Thymus (tissue), 11 donors: ENCODE measurements at regions not wholly inside any gene's neighbourhood (a gene's known extent, or its start where the extent isn't known, plus 50 kb on each side); places are given as distances from the start of the nearest gene placed in this dataset.

Experiments used
- DNase-seq, 9 donors: peaks; one replicate each; pipeline ENCODE4 v3.0.0-alpha.2; 2013; ENCODE audit warnings: low spot score in 9 of 9, low read depth in 6 of 9, missing footprints in 1 of 9
- H3K27ac ChIP-seq, 2 donors: one replicate each; pipeline ENCODE4 v1.5.1; 2013; ENCODE audit warnings: control low read depth in 1 of 2, low read depth in 1 of 2, low read length in 1 of 2, mild to moderate bottlenecking in 1 of 2, moderate library complexity in 1 of 2
- H3K27me3 ChIP-seq, 2 donors: one replicate each; pipeline ENCODE4 v1.5.1; 2013; ENCODE audit warnings: low read length in 1 of 2; ENCODE audit not compliant: control insufficient read depth in 2 of 2, insufficient read depth in 1 of 2
- H3K36me3 ChIP-seq, 2 donors: one replicate each; pipeline ENCODE4 v1.5.1; 2013; ENCODE audit warnings: low read length in 1 of 2, mild to moderate bottlenecking in 1 of 2, moderate library complexity in 1 of 2; ENCODE audit not compliant: control insufficient read depth in 2 of 2, insufficient read depth in 2 of 2
- H3K4me1 ChIP-seq, 2 donors: one replicate each; pipeline ENCODE4 v1.5.1; 2013; ENCODE audit warnings: low read length in 2 of 2; ENCODE audit not compliant: control insufficient read depth in 2 of 2, insufficient read depth in 2 of 2
- H3K4me3 ChIP-seq, 2 donors: one replicate each; pipeline ENCODE4 v1.5.1; 2013; ENCODE audit warnings: low read length in 2 of 2, control low read depth in 1 of 2, mild to moderate bottlenecking in 1 of 2
- H3K9me3 ChIP-seq, 2 donors: one replicate each; pipeline ENCODE4 v1.5.1; 2013; ENCODE audit warnings: low read length in 1 of 2, mild to moderate bottlenecking in 1 of 2; ENCODE audit not compliant: control insufficient read depth in 2 of 2, insufficient read depth in 1 of 2
- WGBS: extraction: QIAGEN DNeasy Blood & Tissue Kit; methylation state at CpG from one replicate; pipeline ENCODE4 v1.1.7; 2013; 5-methylcytosine and 5-hydroxymethylcytosine counted together
- donor health status: healthy.

- no peaks in the 10 kb centered on the region for H3K4me1 ChIP-seq
- DNase-seq = no peak
- 96% methylated on average over 7 of the region's 7 CpGs for WGBS
- H3K4me3 ChIP-seq = no peak overlapping the region
- no peaks in the 10 kb centered on the region for H3K36me3 ChIP-seq
- no peak overlapping the region for H3K27ac ChIP-seq
- no peaks in the 10 kb centered on the region for H3K9me3 ChIP-seq
- H3K27me3 ChIP-seq = no peaks in the 10 kb centered on the region
Observed at GRCh38 chr5:125227333-125228095, 481.1 kb upstream of the ZNF608 start.

GRCh38 chr5:125228363-125229070 lies 482.1 kb upstream of the ZNF608 start:
- no peaks in the 10 kb centered on the region for H3K9me3 ChIP-seq
- no peak overlapping the region for H3K27ac ChIP-seq
- WGBS = 67% methylated on average over 4 of the region's 4 CpGs
- H3K4me3 ChIP-seq = no peak overlapping the region
- H3K27me3 ChIP-seq = no peaks in the 10 kb centered on the region
- no peaks in the 10 kb centered on the region for H3K36me3 ChIP-seq
- H3K4me1 ChIP-seq = no peaks in the 10 kb centered on the region
- no peak for DNase-seq

GRCh38 chr5:125229556-125229955 lies 483.1 kb upstream of the ZNF608 start:
- no peaks in the 10 kb centered on the region for H3K9me3 ChIP-seq

GRCh38 chr5:125232779-125233230 lies 486.4 kb upstream of the ZNF608 start:
- no peak overlapping the region for H3K27ac ChIP-seq
- no peaks in the 10 kb centered on the region for H3K36me3 ChIP-seq
- no peak for DNase-seq
- no peak overlapping the region for H3K4me3 ChIP-seq
- 97% methylated on average over 3 of the region's 3 CpGs for WGBS
- H3K4me1 ChIP-seq = no peaks in the 10 kb centered on the region
- no peaks in the 10 kb centered on the region for H3K9me3 ChIP-seq
- no peaks in the 10 kb centered on the region for H3K27me3 ChIP-seq

More at GRCh38 chr5:125229556-125229955, 483.1 kb upstream of the ZNF608 start:
- Histone ChIP-seq H3K4me3 (no peak overlapping the region), H3K27ac (no peak overlapping the region), H3K27me3 (no peaks in the 10 kb centered on the region), H3K36me3 (no peaks in the 10 kb centered on the region), H3K4me1 (no peaks in the 10 kb centered on the region)
- WGBS = 97% methylated on average over 4 of the region's 4 CpGs
- DNase-seq = no peak

- WGBS = 96% methylated on average over 2 of the region's 2 CpGs
- Histone ChIP-seq H3K27ac (no peak overlapping the region), H3K9me3 (no peaks in the 10 kb centered on the region), H3K27me3 (no peaks in the 10 kb centered on the region), H3K36me3 (no peaks in the 10 kb centered on the region), H3K4me1 (no peaks in the 10 kb centered on the region), H3K4me3 (no peak overlapping the region)
- no peak for DNase-seq
Observed at GRCh38 chr5:125233944-125234343, 487.5 kb upstream of the ZNF608 start.

GRCh38 chr5:125236007-125236406 lies 489.6 kb upstream of the ZNF608 start:
- no peaks in the 10 kb centered on the region for H3K4me1 ChIP-seq
- DNase-seq = no peak
- H3K36me3 ChIP-seq = no peaks in the 10 kb centered on the region
- H3K4me3 ChIP-seq = no peak overlapping the region
- 92% methylated on average over 2 of the region's 2 CpGs for WGBS
- no peaks in the 10 kb centered on the region for H3K27me3 ChIP-seq
- no peaks in the 10 kb centered on the region for H3K9me3 ChIP-seq
- H3K27ac ChIP-seq = no peak overlapping the region

GRCh38 chr5:125236981-125237380 lies 490.5 kb upstream of the ZNF608 start:
- no peaks in the 10 kb centered on the region for H3K9me3 ChIP-seq
- H3K36me3 ChIP-seq = no peaks in the 10 kb centered on the region
- no peaks in the 10 kb centered on the region for H3K4me1 ChIP-seq
- no peak overlapping the region for H3K27ac ChIP-seq
- no peaks in the 10 kb centered on the region for H3K27me3 ChIP-seq
- DNase-seq = no peak
- H3K4me3 ChIP-seq = no peak overlapping the region
- 98% methylated on average over 1 of the region's 1 CpG for WGBS

- H3K27me3 ChIP-seq = no peaks in the 10 kb centered on the region
- WGBS = 94% methylated on average over 2 of the region's 2 CpGs
- no peak overlapping the region for H3K4me3 ChIP-seq
- H3K4me1 ChIP-seq = no peaks in the 10 kb centered on the region
- no peak for DNase-seq
- no peaks in the 10 kb centered on the region for H3K36me3 ChIP-seq
- no peaks in the 10 kb centered on the region for H3K9me3 ChIP-seq
- H3K27ac ChIP-seq = no peak overlapping the region
Observed at GRCh38 chr5:125244531-125244930, 498.1 kb upstream of the ZNF608 start.

GRCh38 chr5:125245216-125245615 lies 498.8 kb upstream of the ZNF608 start:
- no peak for DNase-seq
- H3K4me1 ChIP-seq = no peaks in the 10 kb centered on the region
- H3K27me3 ChIP-seq = no peaks in the 10 kb centered on the region
- H3K4me3 ChIP-seq = no peak overlapping the region
- H3K27ac ChIP-seq = no peak overlapping the region
- WGBS = 93% methylated on average over 4 of the region's 4 CpGs
- no peaks in the 10 kb centered on the region for H3K9me3 ChIP-seq
- no peaks in the 10 kb centered on the region for H3K36me3 ChIP-seq
